GM18502 (cell line): ENCODE measurements at regions not wholly inside any gene's neighbourhood (a gene's known extent, or its start where the extent isn't known, plus 50 kb on each side); places are given as distances from the start of the nearest gene placed in this dataset.

ENCODE experiments used
- ATAC-seq: cut with Tn5 transposase; IDR thresholded peaks from one replicate; pipeline ENCODE4 v1.9.1; 2021; ENCODE audit warnings: mild to moderate bottlenecking; ENCODE audit not compliant: unreplicated experiment, poor library complexity

- no peak for ATAC-seq
Measured at GRCh38 chr12:97169889-97170567, 263.0 kb downstream of the NEDD1 start.

- no peak for ATAC-seq
Measured at GRCh38 chr12:97173688-97174410, 266.8 kb downstream of the NEDD1 start.

DNA sequence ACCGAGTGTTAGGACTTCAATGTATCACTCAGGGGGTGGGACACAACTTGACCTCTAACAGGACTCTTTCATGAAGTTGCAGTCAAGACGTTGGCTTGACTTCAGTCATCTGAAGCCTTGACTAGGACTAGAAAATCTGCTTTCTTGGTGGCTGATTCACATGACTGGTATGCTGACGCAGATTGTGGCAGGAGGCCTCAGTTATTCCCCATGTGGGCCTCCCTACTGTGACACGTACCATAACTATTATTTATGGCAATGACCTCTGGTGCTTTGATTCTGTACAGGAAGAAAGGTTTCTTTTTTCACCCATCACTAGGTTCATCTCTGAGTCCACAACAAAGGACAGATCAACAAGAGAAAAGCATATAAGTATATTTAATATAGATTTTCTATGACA lies 270.4 kb downstream of the NEDD1 start:
- ATAC-seq: no peak

- ATAC-seq: no peak
Measured at GRCh38 chr12:97181571-97182265, 274.7 kb downstream of the NEDD1 start.

DNA sequence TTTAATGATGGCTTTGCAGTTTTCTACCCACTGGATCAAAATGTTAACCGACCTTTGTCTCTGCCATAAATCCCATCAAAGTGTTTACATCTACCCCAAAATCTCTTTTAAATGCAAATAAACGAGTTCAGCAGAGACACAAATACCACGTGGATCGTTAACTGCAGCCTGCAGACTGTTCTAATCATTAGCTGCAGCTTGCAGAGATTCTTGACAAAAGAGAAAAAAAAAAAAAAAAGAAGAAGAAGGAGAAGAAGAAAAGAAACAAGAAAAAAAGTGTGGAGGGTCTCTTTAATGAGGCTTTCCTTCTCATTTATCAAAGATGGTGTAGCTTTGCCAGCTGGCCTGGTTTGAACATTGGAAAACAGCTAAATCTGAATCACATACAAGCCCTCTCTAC lies 275.7 kb downstream of the NEDD1 start:
- no peak for ATAC-seq

- ATAC-seq: no peak
Measured at GRCh38 chr12:97184127-97184773, 277.2 kb downstream of the NEDD1 start.

- no peak for ATAC-seq
Measured at GRCh38 chr12:97185567-97185966, 277.0 kb upstream of the RMST start.

- no peak for ATAC-seq
Measured at GRCh38 chr12:97194546-97194945, 268.1 kb upstream of the RMST start.

DNA sequence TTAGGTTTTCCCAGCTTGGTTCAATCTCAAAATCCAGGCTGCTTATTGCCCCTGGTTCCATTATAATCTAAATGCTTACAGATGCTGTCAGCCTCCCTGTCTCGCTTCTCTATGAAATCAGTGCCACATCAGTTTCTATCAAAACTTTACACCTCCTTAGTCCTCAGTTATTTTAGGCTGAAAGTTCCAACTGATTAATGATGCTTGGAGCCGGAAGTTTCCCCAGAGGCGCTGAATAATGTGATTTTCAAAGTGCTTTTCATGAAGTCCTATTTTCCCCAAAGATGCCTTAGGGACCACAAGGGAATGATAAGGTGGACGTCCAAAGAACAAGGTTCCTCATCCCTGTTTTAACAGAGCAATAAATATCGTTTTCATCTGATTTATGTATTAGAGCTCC lies 262.4 kb upstream of the RMST start:
- ATAC-seq: no peak

DNA sequence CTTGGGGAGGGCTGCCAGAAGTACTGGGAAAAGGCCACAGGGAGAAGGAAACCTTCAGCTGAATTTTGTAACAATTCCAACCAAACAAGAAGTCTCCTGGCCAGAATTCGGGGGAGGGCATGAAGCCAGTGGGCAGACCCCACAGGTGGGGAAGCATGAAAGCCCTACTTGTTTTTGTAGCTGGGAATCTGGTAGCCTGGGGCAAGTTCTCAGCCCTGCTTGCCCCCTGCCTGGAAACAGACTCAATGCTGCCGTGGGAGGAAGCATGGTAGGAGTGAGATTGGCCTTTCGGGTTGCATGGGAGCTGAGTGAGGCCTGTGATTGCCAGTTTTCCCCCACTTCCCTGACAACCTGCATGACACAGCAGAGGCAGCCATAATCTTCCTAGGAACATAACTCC lies 259.2 kb upstream of the RMST start:
- ATAC-seq: no peak

DNA sequence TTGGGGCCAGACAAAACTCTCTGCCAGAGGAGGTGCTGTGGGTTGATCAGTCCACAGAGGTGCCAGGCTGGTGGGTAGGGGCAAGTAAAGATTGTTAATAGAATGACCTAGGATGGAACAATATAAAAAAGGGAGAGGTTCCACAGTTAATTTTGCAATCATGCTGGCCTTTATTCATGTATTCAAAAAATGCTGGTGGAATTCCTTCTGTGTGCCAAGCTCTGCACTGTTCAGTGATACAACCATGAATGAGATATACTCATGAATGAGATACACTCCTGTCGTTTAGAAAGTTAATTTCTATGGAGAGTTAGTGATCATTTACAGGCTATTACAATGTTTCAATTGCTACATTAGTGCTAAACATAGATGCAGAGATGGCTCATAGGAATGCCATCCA lies 252.6 kb upstream of the RMST start:
- no peak for ATAC-seq

- no peak for ATAC-seq
Measured at GRCh38 chr12:97211416-97211930, 251.1 kb upstream of the RMST start.

GRCh38 chr12:97216848-97217247 lies 245.8 kb upstream of the RMST start:
- no peak for ATAC-seq

DNA sequence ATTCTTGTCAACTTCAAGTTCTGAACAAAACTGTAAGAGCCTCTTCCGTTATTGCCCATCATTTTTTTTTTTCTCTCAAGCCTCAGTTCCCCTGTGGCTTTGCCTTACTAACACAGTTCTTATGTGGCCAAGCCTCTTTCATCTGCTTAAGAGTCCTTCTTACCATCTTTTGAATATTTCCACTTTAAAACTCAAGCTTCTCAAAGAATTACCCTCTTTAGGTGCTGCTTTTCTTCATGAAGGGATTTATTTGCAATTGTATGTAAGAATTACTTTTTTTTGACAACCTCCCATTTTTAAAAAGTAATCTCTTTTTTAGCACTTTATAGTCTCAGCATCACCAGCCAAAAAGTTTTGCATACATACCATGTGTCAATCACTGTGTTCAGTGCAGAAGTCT lies 240.2 kb upstream of the RMST start:
- no peak for ATAC-seq

- ATAC-seq: no peak
Measured at GRCh38 chr12:97223419-97223818, 239.2 kb upstream of the RMST start.

- no peak for ATAC-seq
Measured at GRCh38 chr12:97229004-97229403, 233.6 kb upstream of the RMST start.

DNA sequence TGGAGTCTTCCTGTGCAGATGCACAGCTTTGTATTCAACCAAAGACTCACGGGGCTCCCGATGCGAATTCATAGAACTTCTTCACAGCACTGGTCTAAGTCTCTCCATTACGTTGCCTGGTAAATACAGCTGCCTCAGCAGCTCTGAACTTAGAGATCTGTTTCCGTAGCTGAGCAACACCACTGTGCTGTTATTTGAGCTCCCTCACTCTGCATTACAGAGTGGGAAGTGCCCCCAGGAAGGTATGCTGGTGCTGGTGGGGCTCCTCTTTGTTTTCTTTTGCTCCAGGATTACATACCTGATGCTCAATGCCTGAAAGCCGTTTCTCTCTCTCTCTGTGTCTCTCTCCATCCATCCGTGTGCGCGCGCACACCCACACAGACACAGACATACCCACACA lies 227.5 kb upstream of the RMST start:
- no peak for ATAC-seq

DNA sequence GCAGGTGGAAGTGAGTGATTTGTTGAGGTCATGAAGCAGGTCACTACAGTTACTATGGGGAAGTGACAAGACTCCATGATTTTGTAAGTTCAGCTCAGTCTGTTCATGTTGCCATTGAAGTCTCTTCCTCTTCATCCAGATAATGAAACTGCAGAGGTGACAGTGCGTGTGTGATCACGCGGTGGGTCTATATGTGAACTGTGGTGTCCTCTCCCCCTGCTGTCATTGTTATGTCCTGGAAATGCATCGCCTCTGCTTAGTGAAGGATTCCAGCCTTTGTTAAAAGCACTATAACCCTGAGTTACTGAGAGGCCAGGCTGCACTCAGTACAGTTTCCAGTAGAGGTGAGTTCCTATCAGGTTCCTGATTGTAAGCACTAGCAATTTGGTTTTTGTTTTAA lies 216.2 kb upstream of the RMST start:
- no peak for ATAC-seq

GRCh38 chr12:97250483-97250882 lies 212.1 kb upstream of the RMST start:
- ATAC-seq: no peak

DNA sequence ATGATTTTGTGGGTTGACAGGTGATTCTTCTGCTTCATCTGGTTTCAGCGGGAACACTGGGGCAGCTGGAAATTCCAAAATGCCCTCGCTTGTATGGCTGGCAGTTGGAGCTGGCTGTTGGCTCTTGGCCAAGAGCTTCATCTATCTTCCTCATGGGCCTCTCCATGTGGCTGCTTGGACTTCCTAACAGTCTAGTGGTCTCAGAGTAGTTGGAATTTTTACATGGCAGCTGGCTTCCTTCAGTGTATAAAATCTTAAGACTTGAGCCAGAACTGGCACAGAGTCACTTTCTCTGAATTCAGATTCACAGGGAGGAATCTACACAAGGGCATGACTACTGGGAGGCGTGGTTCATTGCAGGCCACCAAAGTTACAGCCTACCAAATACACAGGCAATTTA lies 204.9 kb upstream of the RMST start:
- ATAC-seq: no peak

GRCh38 chr12:97259098-97259497 lies 203.5 kb upstream of the RMST start:
- ATAC-seq: no peak
